ENCODE measurements at regions not wholly inside any gene's neighbourhood (a gene's known extent, or its start where the extent isn't known, plus 50 kb on each side); places are given as distances from the start of the nearest gene placed in this dataset.

DNA sequence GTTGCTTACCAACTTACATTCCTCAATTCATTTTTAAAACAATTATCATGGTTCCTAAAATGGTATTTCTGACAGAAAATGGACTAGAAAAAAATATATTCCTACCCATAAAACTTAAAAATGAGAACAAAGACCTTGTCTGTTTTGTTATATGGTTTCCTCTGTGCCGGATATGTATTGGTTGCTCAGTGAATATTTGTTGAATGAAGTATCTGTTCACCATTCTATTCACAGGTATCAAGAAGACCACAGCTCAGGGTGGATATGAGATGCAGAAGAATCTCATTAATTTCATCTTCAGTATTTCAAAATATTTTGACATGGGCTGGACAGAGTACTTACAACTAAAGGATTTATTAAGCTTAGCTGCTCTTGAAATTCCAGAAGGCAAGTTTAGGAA lies 58.1 kb downstream of the TUSC7 start:
- DNase-seq (ENCODE audit: low read depth, low spot score), result no peak

DNA sequence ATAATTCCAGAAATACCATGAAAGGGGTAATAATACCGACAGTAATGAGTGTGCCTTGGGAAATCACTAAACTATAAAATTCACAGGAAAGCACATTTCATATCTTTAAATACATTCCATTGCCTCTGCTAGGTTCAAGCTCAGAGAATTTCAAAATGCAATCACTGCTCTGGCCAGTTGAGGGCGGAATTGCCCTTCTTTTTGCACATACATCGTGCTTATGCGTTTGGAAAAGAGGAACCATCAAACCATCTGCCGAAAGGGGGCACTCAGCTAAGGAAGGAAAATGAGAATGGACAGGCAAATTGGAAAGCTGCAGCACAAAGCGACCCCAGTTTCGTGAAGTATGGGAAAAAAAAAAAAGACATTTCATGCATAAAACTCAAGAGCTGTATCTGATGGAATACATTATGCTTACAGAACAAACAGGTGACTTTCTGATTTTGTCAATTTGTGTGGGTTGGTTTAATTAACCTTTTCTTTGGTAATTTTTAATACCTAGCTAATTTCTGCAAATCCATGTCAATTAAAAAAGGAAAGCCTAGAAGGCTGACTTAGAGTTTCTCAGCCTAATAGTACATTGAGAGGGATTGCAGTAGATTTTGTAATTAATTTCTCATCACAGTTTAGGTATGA lies 61.4 kb downstream of the TUSC7 start:
- peak; percentile 90 for DNase-seq (ENCODE audit: low read depth, low spot score)

- peak; percentile 44 for DNase-seq (ENCODE audit: low read depth, low spot score)
These were observed 67.6 kb downstream of the TUSC7 start for GRCh38 chr3:116776880-116777785.

DNA sequence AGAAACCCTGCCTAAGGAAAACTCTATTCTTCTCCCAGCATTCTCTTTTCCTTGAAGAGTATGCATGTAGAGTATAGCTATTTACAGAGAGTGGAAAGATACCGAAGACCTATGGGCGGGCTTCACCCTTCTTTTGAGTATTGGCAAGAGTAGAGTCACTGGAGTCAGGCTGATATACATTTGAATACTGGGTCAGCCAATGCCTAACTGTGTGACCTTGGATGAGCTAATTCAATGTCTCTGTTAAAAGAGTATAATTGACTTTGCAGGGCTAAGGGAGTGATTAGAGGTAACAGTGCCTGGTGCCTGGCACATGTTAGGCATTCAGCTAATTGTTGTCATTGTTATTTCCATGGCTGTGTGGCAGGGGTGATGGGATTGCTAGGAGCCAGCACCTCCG lies 75.6 kb downstream of the TUSC7 start:
- DNase-seq (ENCODE audit: low read depth, low spot score), result no peak

DNA sequence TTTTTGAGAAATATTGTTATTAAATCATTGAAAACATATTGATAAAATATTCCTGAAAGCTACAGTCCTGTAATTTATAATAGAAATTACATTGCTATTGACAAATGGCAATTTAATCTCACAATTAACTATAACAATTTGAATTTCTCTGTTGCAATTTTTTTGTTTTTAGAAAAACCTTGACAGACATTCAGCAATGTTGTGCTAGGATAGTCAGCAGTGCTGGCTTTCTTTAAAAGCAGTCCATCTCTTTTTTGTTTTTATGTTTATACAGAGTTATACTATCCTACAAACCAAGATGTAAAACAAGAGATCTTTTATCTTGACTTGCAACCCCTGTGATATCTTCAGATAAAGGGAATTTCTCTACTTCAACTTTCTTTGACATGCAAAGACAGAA lies 93.1 kb downstream of the TUSC7 start:
- DNase-seq (ENCODE audit: low read depth, low spot score), result no peak

DNA sequence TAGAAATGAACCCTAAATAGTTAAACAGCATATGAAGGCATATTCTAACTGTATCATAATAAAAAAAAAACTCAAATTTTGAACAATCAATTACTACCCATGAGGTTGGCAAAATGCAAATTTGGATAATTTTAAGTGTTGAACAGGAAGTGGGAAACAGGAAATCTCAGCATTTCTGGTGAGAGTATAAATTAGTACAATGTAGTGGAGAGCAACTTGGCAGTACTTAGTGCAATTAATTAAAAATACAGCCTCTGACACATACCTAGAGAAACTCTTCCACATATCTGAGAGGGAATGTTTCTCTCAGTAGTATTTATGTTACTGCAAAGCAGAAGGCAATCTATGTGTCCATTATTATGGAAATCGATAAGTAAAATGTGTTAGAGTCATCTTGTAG lies 96.8 kb downstream of the TUSC7 start:
- no peak for DNase-seq (ENCODE audit: low read depth, low spot score)

DNA sequence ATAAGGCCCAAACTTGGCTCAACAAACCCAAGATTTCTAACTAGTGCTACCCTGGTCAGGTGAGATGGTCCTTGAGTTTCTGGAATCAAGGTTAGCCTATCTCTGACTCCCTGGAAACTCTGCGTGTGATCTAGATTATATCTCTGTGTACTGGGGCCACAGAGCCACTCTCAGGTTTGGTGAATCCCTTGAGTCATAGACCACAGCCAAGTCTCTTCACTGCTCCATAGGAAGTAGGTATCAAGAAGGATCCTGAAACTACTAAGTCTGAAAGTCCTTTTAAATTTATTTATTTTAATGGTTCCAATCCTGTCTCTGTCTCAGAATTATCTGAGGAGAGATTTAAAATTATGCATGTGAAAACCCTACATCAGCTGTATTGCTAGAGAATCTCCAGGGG lies 99.1 kb downstream of the TUSC7 start:
- no peak for DNase-seq (ENCODE audit: low read depth, low spot score)

DNA sequence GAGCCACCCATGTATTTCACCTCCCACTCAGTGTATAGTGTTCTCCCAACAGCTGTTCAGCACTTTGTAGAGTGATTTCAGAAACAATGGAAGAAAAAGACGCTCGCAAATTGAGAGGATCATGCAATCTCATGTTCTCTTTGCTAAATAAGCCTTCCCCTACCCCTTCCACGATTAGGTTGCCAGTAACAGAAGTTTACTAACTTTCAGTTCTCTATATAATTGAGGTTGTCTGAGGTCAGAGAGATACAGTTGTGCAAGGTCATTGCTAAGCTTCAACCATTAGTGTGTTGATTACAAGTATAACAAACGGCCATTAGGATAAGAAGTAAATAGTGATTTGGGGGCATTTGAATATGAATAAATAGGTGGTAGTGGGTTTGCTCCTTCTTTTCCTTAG lies 99.6 kb downstream of the TUSC7 start:
- DNase-seq (ENCODE audit: low read depth, low spot score), result no peak

DNA sequence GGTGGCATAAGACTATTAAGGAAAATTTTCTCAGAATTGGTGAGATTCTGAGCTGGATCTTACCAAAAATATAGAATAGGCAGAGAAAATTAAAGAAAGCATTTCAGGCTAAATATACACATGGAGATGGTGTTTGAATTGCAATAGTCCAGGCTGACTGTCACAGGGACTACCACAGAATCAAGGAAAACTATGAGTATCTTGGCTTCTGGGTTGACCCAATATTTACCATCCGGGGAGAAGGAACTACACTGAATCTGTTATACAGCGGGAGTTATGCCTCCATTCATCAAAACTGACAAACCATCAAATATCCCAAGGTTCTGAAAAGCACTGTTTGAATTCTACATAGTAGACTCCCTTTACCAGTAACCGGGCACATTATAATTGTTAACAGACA lies 102.2 kb downstream of the TUSC7 start:
- no peak for DNase-seq (ENCODE audit: low read depth, low spot score)

GRCh38 chr3:116812949-116813348 lies 103.4 kb downstream of the TUSC7 start:
- DNase-seq (ENCODE audit: low read depth, low spot score), result no peak

DNA sequence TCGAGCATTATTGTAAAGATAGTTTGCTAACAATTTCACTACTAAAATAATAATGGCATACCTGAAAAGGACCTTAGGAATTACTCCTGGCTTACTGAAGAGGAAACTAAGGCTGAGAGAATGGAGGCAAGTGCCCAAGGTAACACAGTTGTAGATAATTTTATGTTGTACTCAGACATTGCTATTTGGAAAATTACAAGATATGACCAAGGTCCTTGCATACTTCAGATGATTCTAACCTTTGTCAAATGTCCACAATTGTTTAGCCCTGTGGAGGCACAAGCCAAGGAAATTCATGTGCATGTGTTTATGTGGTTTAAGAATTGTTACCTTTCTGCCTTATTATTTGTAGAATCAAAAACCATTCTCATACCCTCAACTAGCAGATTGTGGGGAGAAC lies 105.7 kb downstream of the TUSC7 start:
- peak; percentile 37 for DNase-seq (ENCODE audit: low read depth, low spot score)

DNA sequence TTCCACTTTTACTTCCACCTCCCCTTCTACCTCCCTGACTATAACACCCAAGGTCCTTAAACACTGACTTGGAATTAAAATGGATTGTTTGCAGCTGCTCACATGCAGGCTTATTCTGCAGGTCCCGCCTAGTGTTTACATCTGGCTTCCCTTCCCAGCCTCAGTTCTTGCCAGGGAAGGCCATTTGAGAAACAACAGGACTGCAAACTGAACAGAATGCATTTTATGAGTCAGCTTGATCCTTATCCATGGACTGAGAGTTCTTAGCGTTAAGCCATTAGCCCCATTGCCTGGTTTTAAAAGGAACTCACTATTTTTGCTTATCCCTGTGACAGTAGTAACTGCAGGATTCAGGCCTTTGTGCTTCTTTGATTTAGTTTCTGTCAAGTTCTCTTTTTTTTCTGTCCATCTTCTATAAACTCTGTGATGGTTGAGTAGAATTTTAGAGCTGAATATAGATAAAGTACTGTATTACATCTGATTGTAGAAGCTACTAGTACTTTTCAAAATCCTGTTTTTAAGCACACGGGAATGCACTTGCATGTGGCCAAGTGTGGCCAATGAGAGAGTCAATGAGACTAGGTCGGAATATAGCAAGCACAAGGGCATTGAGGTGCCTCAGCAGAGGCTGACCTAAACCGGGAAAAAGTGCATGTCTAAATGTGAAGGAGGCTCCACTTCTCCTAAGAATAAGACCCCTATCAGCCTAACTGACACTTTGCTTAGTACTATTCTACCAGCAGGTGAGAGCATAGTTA lies 106.4 kb downstream of the TUSC7 start:
- peak; percentile 68 for DNase-seq (ENCODE audit: low read depth, low spot score)

GRCh38 chr3:116821371-116821770 lies 111.8 kb downstream of the TUSC7 start:
- no peak for DNase-seq (ENCODE audit: low read depth, low spot score)

DNA sequence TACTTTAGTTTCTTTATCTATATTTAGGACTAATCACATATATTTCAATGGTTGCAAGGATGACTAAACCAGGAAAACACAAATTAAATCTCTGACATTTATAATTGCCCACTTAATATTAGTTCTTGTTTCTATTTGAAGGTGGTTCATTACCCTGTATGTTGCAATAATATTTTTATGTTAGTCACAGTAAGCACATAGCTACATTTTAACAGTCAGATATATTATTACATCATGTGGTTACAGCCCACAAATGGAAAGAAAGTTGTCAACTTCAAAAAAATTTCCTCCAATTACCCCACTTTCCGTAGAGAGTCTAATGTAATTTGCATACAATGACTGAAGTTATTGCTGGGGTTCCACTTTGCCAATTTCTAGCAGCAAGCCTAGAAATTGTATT lies 114.6 kb downstream of the TUSC7 start:
- no peak for DNase-seq (ENCODE audit: low read depth, low spot score)

- no peak for DNase-seq (ENCODE audit: low read depth, low spot score)
These were observed 123.6 kb downstream of the TUSC7 start for GRCh38 chr3:116833202-116833601.

DNA sequence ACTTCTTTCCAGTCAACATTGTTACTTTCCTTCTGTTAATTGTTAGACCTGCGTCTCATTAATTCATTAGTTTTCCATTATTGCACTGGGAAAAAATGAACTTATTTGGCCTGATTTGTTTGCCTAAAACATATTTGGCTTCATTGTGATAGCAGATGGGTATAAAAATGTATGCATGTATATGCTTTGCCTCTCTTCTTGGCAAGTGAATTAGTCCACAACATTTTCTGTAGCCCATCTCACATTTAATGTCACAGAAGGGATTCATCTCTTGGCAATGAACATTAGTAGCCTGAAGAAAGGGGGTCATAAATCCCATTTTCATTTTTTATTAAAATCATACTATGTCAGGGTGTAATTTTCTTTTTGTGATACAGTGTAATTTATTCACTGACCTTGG lies 125.2 kb downstream of the TUSC7 start:
- DNase-seq (ENCODE audit: low read depth, low spot score), result no peak

- no peak for DNase-seq (ENCODE audit: low read depth, low spot score)
These were observed 126.1 kb downstream of the TUSC7 start for GRCh38 chr3:116835658-116836057.

- DNase-seq (ENCODE audit: low read depth, low spot score), result peak; percentile 5
These were observed 126.7 kb downstream of the TUSC7 start for GRCh38 chr3:116836286-116836685.

- DNase-seq (ENCODE audit: low read depth, low spot score), result no peak
These were observed 127.9 kb downstream of the TUSC7 start for GRCh38 chr3:116837483-116837882.

GRCh38 chr3:116841003-116841735 lies 131.6 kb downstream of the TUSC7 start:
- no peak for DNase-seq (ENCODE audit: low read depth, low spot score)

DNA sequence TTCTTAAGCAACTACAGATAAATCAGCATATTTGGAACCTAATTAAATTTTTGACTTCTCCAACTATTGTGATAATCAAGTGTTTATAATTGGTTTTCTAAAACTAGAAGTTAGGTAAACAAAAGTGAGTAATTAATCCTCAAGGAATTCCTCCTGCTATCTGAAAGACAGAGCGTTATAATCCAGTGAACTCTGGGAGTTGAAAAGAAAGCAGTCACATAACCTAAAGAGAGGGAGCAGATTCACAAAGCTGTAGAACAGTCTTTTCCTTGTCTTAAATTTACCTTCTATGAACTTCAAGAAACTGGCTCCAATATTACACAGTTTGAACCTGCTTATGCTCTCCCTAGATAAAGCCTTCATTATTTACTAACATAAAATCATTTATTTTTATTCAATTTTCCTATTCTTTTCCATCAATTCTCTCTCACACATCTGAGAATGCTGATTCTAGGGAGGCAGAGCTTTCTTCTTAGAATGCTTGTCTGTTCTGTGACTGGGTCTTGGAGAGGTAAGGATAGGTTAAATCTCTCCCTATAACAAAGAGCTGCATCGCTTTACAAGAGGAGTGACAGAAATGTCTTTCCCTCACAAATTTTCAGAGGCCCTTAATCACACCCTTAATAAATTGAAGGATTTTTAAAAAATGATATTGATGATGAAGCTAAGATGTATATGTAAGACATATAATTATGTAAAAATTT lies 132.8 kb downstream of the TUSC7 start:
- DNase-seq (ENCODE audit: low read depth, low spot score), result no peak
